ENCODE measurements at regions not wholly inside any gene's neighbourhood (a gene's known extent, or its start where the extent isn't known, plus 50 kb on each side); places are given as distances from the start of the nearest gene placed in this dataset.
"Not testable (repeated sequence)": the region's sequence is repeated elsewhere in the genome, so short reads cannot be mapped to it uniquely, and the experiment has no call there.

GRCh38 chr3:3368306-3368705, 188.8 kb upstream of the CRBN start:
- DNase-seq (no peak), ATAC-seq (no peak)

GRCh38 chr3:3366386-3366785, 186.9 kb upstream of the CRBN start:
- no peak for ATAC-seq
- intact Hi-C loops (cut with DNase I, micrococcal nuclease), result no loop called here

More at GRCh38 chr3:3368306-3368705, 188.8 kb upstream of the CRBN start:
- intact Hi-C loops (cut with DNase I, micrococcal nuclease), result no loop called here

GRCh38 chr3:3365716-3366115, 186.2 kb upstream of the CRBN start:
- no peak for ATAC-seq

More at GRCh38 chr3:3366386-3366785, 186.9 kb upstream of the CRBN start:
- DNase-seq, result no peak

GRCh38 chr3:3356846-3357245, 177.4 kb upstream of the CRBN start:
- DNase-seq (no peak), ATAC-seq (no peak)
- intact Hi-C loops (cut with DNase I, micrococcal nuclease), result no loop called here

More at GRCh38 chr3:3365716-3366115, 186.2 kb upstream of the CRBN start:
- DNase-seq, result no peak
- intact Hi-C loops (cut with DNase I, micrococcal nuclease), result no loop called here

- no peak for DNase-seq
- intact Hi-C loops (cut with DNase I, micrococcal nuclease), result no loop called here
These were observed 176.0 kb upstream of the CRBN start for GRCh38 chr3:3355442-3355841.

GRCh38 chr3:3353153-3353552, 173.7 kb upstream of the CRBN start:
- intact Hi-C loops (cut with DNase I, micrococcal nuclease), result no loop called here
- DNase-seq (no peak), ATAC-seq (no peak)

More at GRCh38 chr3:3355442-3355841, 176.0 kb upstream of the CRBN start:
- no peak for ATAC-seq

GRCh38 chr3:3351226-3351625, 171.7 kb upstream of the CRBN start:
- no peak for DNase-seq
- ATAC-seq, result no peak
- intact Hi-C loops (cut with DNase I, micrococcal nuclease), result no loop called here

GRCh38 chr3:3347056-3347455, 167.6 kb upstream of the CRBN start:
- intact Hi-C loops (cut with DNase I, micrococcal nuclease); DNase-seq; ATAC-seq: not testable (repeated sequence)

- no peak for ATAC-seq
- no peak for DNase-seq
- intact Hi-C loops (cut with DNase I, micrococcal nuclease), result no loop called here
These were observed 167.1 kb upstream of the CRBN start for GRCh38 chr3:3346556-3346955.

GRCh38 chr3:3342141-3342540, 162.7 kb upstream of the CRBN start:
- no peak for ATAC-seq
- DNase-seq, result no peak
- intact Hi-C loops (cut with DNase I, micrococcal nuclease), result no loop called here

- intact Hi-C loops (cut with DNase I, micrococcal nuclease), result no loop called here
- DNase-seq (no peak), ATAC-seq (no peak)
These were observed 161.7 kb upstream of the CRBN start for GRCh38 chr3:3340965-3341895.

GRCh38 chr3:3340526-3340925, 161.0 kb upstream of the CRBN start:
- intact Hi-C loops (cut with DNase I, micrococcal nuclease), result no loop called here
- DNase-seq, result no peak

GRCh38 chr3:3335903-3336302, 156.4 kb upstream of the CRBN start:
- intact Hi-C loops (cut with DNase I, micrococcal nuclease), result no loop called here
- no peak for ATAC-seq
- no peak for DNase-seq

More at GRCh38 chr3:3340526-3340925, 161.0 kb upstream of the CRBN start:
- ATAC-seq, result no peak

- intact Hi-C loops (cut with DNase I, micrococcal nuclease), result no loop called here
- DNase-seq (no peak), ATAC-seq (no peak)
These were observed 155.0 kb upstream of the CRBN start for GRCh38 chr3:3334491-3334890.

- intact Hi-C loops (cut with DNase I, micrococcal nuclease), result no loop called here
These were observed 154.1 kb upstream of the CRBN start for GRCh38 chr3:3333571-3333970.

GRCh38 chr3:3316521-3316920, 137.0 kb upstream of the CRBN start:
- DNase-seq (no peak), ATAC-seq (no peak)
- intact Hi-C loops (cut with DNase I, micrococcal nuclease), result no loop called here

More at GRCh38 chr3:3333571-3333970, 154.1 kb upstream of the CRBN start:
- ATAC-seq (no peak), DNase-seq (no peak)

- no peak for DNase-seq
- intact Hi-C loops (cut with DNase I, micrococcal nuclease), result no loop called here
- ATAC-seq, result no peak
These were observed 136.4 kb upstream of the CRBN start for GRCh38 chr3:3315846-3316245.

GRCh38 chr3:3309887-3310286, 130.4 kb upstream of the CRBN start:
- ATAC-seq (no peak), DNase-seq (no peak)
- intact Hi-C loops (cut with DNase I, micrococcal nuclease), result no loop called here

GRCh38 chr3:3308809-3309208, 129.3 kb upstream of the CRBN start:
- ATAC-seq, result no peak
- intact Hi-C loops (cut with DNase I, micrococcal nuclease), result no loop called here
- no peak for DNase-seq

- DNase-seq (no peak), ATAC-seq (no peak)
- intact Hi-C loops (cut with DNase I, micrococcal nuclease), result no loop called here
These were observed 128.0 kb upstream of the CRBN start for GRCh38 chr3:3307491-3307890.

GRCh38 chr3:3305841-3306240, 126.3 kb upstream of the CRBN start:
- no peak for DNase-seq
- no peak for ATAC-seq
- intact Hi-C loops (cut with DNase I, micrococcal nuclease), result no loop called here

Measured in left colon (tissue), 2 donors.